Transverse colon (tissue), 4 donors: ENCODE measurements at regions not wholly inside any gene's neighbourhood (a gene's known extent, or its start where the extent isn't known, plus 50 kb on each side); places are given as distances from the start of the nearest gene placed in this dataset.
"Not testable (repeated sequence)": the region's sequence is repeated elsewhere in the genome, so short reads cannot be mapped to it uniquely, and the experiment has no call there.

Experiments used
- CTCF ChIP-seq, 5 experiments: fragments of 200-600 bp in 3 of 5; fragments of 450-650 bp in 2 of 5; sonication (generic) in 3 of 5; IDR thresholded peaks; 1 replicate in 2 of 5; 2 replicates in 3 of 5; pipeline ENCODE4 v1.5.1; 2016 to 2017; ENCODE audit warnings: antibody characterized with exemption in 5 of 5, inconsistent platforms in 3 of 5, mild to moderate bottlenecking in 2 of 5, moderate library complexity in 1 of 5
- POLR2A ChIP-seq: fragments of 450-650 bp; IDR thresholded peaks from one replicate; pipeline ENCODE4 v1.6.1; 2016; ENCODE audit warnings: antibody characterized with exemption, mild to moderate bottlenecking, moderate library complexity
- POLR2AphosphoS5 ChIP-seq, 3 donors: sonication (generic); formaldehyde crosslinking; IDR thresholded peaks; one replicate each; pipeline ENCODE4 v1.6.1; 2016; ENCODE audit warnings: antibody characterized with exemption in 3 of 3

GRCh38 chr3:125835562-125835961 lies 133.4 kb upstream of the ROPN1B start:
- not testable (repeated sequence) for TF ChIP-seq CTCF (IDR thresholded peaks at IDR 0.05); POLR2A; POLR2AphosphoS5 (IDR thresholded peaks at IDR 0.05)
